GM19351 (cell line): ENCODE measurements at regions not wholly inside any gene's neighbourhood (a gene's known extent, or its start where the extent isn't known, plus 50 kb on each side); places are given as distances from the start of the nearest gene placed in this dataset.

Experiments used
- ATAC-seq: cut with Tn5 transposase; IDR thresholded peaks from one replicate; pipeline ENCODE4 v1.9.1; 2021; ENCODE audit warnings: mild to moderate bottlenecking, moderate library complexity; ENCODE audit not compliant: unreplicated experiment

- no peak for ATAC-seq
Measured at GRCh38 chr13:106678646-106679418, 110.9 kb upstream of the ARGLU1 start.

- ATAC-seq, result no peak
Measured at GRCh38 chr13:106675311-106675710, 107.4 kb upstream of the ARGLU1 start.

GRCh38 chr13:106660746-106661625, 93.0 kb upstream of the ARGLU1 start:
- no peak for ATAC-seq

GRCh38 chr13:106657104-106657503, 89.2 kb upstream of the ARGLU1 start:
- ATAC-seq, result no peak

- ATAC-seq, result no peak
Measured at GRCh38 chr13:106656186-106656585, 88.2 kb upstream of the ARGLU1 start.

GRCh38 chr13:106651442-106651841, 83.5 kb upstream of the ARGLU1 start:
- no peak for ATAC-seq

- no peak for ATAC-seq
Measured at GRCh38 chr13:106650690-106651205, 82.8 kb upstream of the ARGLU1 start.

GRCh38 chr13:106649495-106649894, 81.6 kb upstream of the ARGLU1 start:
- ATAC-seq, result no peak

GRCh38 chr13:106640515-106640914, 72.6 kb upstream of the ARGLU1 start:
- no peak for ATAC-seq

- no peak for ATAC-seq
Measured at GRCh38 chr13:106637519-106637918, 69.6 kb upstream of the ARGLU1 start.

GRCh38 chr13:106636492-106636891, 68.6 kb upstream of the ARGLU1 start:
- ATAC-seq, result no peak

- ATAC-seq, result no peak
Measured at GRCh38 chr13:106635616-106636015, 67.7 kb upstream of the ARGLU1 start.

GRCh38 chr13:106633321-106633720, 65.4 kb upstream of the ARGLU1 start:
- ATAC-seq, result no peak

- no peak for ATAC-seq
Measured at GRCh38 chr13:106630650-106631049, 62.7 kb upstream of the ARGLU1 start.

GRCh38 chr13:106630162-106630561, 62.2 kb upstream of the ARGLU1 start:
- no peak for ATAC-seq

GRCh38 chr13:106628936-106629659, 61.2 kb upstream of the ARGLU1 start:
- no peak for ATAC-seq

- no peak for ATAC-seq
Measured at GRCh38 chr13:106626473-106626872, 58.5 kb upstream of the ARGLU1 start.

- ATAC-seq, result no peak
Measured at GRCh38 chr13:106625578-106625977, 57.6 kb upstream of the ARGLU1 start.

GRCh38 chr13:106623799-106624460, 56.0 kb upstream of the ARGLU1 start:
- no peak for ATAC-seq

GRCh38 chr13:106621833-106622232, 53.9 kb upstream of the ARGLU1 start:
- ATAC-seq, result no peak
